ENCODE measurements at regions not wholly inside any gene's neighbourhood (a gene's known extent, or its start where the extent isn't known, plus 50 kb on each side); places are given as distances from the start of the nearest gene placed in this dataset.
"Not testable (repeated sequence)": the region's sequence is repeated elsewhere in the genome, so short reads cannot be mapped to it uniquely, and the experiment has no call there.

DNA sequence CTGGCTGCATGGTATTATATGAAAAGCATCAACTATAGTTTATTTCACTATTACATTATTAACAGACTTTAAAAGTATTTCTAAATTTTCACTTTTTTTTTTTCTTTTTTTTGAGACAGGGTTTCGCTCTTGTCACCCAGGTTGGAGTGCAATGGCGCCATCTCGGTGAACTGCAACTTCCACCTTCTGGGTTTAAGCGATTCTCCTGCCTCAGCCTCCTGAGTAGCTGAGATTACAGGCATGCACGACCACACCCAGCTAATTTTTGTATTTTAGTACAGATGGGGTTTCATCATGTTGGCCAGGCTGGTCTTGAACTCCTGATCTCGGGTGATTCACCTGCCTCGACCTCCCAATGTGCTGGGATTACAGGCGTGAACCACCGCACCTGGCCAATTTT lies 115.4 kb upstream of the SPOPL start:
- not testable (repeated sequence) for H3K4me3 Mint-ChIP-seq

DNA sequence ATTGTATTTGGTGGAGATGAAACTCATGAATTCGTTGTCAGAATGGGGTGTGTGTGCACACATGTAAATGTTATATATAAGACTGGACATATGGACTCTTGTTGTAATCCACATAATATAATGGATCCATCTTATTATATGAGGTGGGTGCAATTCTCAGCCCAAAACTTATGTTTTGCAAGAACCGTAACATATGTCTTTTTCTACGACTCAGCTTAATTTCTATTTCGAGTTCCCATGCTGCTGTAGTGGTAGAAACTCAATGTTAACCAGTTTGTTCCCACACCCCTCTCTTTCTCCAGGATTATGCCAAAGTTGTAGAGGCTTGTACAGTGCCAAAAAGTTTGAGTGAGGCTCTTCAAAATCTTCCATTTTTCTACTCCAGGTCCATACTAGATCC lies 112.5 kb upstream of the SPOPL start:
- Mint-ChIP-seq H3K9me3 (no peaks in the 10 kb centered on the region), H3K27me3 (ENCODE audit: low read depth) (no peaks in the 10 kb centered on the region), H3K4me3 (no peak overlapping the region), H3K36me3 (ENCODE audit: insufficient read depth) (no peaks in the 10 kb centered on the region), H3K4me1 (ENCODE audit: low read depth) (no peaks in the 10 kb centered on the region)
- ATAC-seq (no peak), DNase-seq (no peak)

More for the DNA sequence above, 115.4 kb upstream of the SPOPL start:
- H3K36me3 Mint-ChIP-seq (ENCODE audit: insufficient read depth); H3K9me3 Mint-ChIP-seq; H3K27me3 Mint-ChIP-seq (ENCODE audit: low read depth); DNase-seq; ATAC-seq; H3K4me1 Mint-ChIP-seq (ENCODE audit: low read depth): not testable (repeated sequence)

DNA sequence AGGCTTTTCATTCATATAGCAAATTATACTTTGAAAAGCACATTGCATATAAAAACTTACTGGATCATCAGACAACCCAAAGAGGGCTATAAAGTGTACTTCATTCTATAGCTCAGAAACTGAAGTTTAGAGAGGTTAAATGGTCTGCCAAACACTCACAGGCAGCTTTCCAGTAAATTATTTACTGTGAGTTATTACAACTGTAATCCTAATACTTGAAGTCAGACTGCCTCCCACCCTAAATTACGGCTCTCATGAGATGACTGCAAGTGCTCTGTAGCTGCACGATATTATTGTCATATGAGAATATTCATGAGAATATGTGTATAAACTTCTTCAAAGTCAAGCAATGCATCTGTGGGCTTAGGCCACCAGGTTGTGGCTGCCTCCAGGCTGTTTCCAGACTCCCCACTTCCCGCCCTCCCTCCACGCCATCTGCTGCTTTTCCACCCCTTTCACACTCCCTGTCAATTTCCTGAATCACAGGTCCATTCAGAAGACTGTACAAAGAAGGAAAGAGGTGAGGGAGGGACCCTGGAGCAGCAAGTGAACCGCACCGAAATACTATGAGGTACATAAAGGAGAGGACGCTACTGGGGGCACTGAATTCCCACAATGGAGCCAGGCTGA lies 111.1 kb upstream of the SPOPL start:
- Mint-ChIP-seq H3K9me3 (no peaks in the 10 kb centered on the region), H3K4me1 (ENCODE audit: low read depth) (no peaks in the 10 kb centered on the region), H3K36me3 (ENCODE audit: insufficient read depth) (no peaks in the 10 kb centered on the region), H3K27me3 (ENCODE audit: low read depth) (no peaks in the 10 kb centered on the region), H3K4me3 (no peak overlapping the region)
- DNase-seq, result no peak
- ATAC-seq, result no peak

DNA sequence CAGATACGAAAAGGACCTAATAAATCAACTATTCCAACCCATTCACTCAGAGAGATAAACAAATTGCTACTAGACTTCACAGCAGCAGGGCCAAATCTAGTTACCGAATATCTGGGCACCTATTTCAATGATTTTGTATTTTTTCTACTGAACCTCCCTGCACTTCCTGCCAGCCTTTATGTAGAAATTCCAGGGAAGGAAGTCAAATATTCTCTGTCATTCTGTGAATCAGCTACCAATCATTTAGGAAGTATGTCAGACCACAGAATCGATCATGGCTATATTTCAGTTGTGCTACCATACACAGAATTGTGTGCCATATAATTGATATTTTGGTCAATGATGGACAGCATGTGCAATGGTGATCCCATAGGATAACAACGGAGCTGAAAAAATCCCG lies 109.6 kb upstream of the SPOPL start:
- no peaks in the 10 kb centered on the region for H3K36me3 Mint-ChIP-seq (ENCODE audit: insufficient read depth)
- no peaks in the 10 kb centered on the region for H3K4me1 Mint-ChIP-seq (ENCODE audit: low read depth)
- H3K27me3 Mint-ChIP-seq (ENCODE audit: low read depth), result no peaks in the 10 kb centered on the region
- DNase-seq (no peak), ATAC-seq (no peak)
- no peaks in the 10 kb centered on the region for H3K9me3 Mint-ChIP-seq
- no peak overlapping the region for H3K4me3 Mint-ChIP-seq

DNA sequence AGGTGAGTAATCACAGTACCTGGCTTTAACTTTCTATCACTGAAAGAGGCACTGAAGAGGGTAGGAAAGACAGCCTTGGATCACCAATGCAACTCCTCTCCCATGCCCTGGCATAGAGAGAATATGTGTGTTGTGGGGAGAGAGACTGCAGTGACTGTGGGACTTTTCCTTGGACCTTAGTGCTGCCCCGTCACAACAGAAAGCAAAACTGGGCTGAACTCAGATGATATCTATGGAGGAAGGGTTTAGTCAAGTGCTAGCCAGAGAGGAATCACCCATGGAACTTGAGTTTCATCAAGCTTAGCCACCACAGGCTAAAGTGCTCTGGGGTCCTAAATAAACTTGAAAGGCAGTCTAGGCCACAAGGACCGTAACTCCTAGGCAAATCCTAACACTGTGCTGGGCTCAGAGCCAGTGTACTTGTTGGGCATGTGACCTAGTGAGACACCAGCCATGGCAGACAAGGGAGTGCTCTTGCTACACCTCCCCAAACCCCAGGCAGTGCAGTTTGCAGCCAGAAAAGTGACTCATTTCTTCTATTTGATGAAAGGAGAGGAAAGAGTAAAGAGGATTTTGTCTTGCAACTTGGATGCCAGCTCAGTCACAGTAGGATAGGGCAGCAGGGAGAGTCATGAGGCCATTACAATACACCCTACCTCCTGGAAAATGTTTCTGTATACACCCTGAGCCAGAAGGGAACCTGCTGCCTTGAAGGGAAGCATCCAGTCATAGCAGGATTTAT lies 105.8 kb upstream of the SPOPL start:
- no peak overlapping the region for H3K4me3 Mint-ChIP-seq
- no peak for DNase-seq
- H3K4me1 Mint-ChIP-seq (ENCODE audit: low read depth), result no peaks in the 10 kb centered on the region
- H3K27me3 Mint-ChIP-seq (ENCODE audit: low read depth), result no peaks in the 10 kb centered on the region
- ATAC-seq, result no peak
- H3K9me3 Mint-ChIP-seq, result peaks cover 13% of the 10 kb centered on the region
- H3K36me3 Mint-ChIP-seq (ENCODE audit: insufficient read depth), result no peaks in the 10 kb centered on the region

DNA sequence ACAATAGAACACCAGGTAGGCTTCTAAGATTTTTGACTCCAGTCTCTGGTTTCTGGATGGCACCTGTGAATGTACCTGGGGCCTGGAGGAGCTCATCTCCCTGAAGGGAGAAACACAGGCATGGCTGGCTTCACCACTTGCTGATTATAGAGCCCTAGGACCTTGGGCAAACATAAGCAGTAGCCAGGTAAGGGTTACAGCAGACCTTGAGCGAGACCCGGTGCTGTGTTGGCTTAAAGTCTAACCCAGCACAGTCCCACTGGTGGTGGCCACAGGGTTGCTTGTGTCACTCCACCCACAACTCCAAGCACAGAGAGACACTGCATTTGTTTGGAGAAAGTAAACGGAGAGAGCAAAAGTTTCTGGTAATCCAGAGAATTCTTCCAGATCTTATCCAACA lies 104.7 kb upstream of the SPOPL start:
- DNase-seq (no peak), ATAC-seq (no peak)
- Mint-ChIP-seq H3K36me3 (ENCODE audit: insufficient read depth) (no peaks in the 10 kb centered on the region), H3K4me1 (ENCODE audit: low read depth) (no peaks in the 10 kb centered on the region), H3K9me3 (peaks cover 20% of the 10 kb centered on the region), H3K27me3 (ENCODE audit: low read depth) (no peaks in the 10 kb centered on the region), H3K4me3 (no peak overlapping the region)

DNA sequence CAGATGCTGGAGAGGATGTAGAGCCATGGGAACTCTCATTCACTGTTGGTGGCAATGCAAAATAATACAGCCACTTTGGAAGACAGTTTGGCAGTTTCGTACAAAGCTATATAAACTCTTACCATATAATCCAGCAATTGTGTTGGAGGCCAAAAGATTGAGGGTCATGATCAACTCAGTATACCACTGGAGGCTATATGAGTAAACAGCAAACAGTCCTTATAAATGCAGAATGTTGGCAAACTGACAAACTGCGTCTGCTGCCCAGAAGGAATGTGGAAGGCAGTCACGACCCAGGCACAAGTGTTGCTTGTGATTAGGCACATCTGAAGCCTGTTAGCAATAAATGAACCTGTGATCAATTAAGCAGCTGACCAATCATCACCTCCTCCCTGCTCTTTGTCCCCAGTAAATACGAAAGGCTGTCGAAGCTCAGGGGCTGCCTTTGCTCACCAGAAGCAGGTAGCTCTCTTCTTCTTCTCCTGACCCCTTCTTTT lies 98.1 kb upstream of the SPOPL start:
- H3K4me1 Mint-ChIP-seq (ENCODE audit: low read depth), result no peaks in the 10 kb centered on the region
- no peak for DNase-seq
- H3K4me3 Mint-ChIP-seq, result no peak overlapping the region
- no peaks in the 10 kb centered on the region for H3K27me3 Mint-ChIP-seq (ENCODE audit: low read depth)
- H3K36me3 Mint-ChIP-seq (ENCODE audit: insufficient read depth), result no peaks in the 10 kb centered on the region
- peaks cover 9% of the 10 kb centered on the region for H3K9me3 Mint-ChIP-seq
- ATAC-seq, result no peak

DNA sequence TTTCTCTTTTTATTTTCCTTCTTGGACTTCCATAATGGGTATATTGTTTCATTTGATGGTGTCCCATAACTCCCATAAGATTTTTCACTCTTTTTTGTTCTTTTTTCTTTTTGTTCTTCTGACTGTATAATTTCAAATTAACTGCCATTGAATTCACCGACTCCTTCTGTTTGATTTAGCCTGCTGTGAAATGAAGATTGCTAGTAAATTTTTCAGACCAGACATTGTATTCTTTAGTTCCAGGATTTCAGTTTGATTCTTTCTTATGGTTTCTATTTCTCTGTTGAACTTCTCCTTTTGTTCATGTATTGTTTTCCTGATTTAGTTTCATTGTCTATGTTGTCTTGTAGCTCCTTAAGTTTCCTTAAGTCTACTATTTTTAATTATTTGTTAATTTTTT lies 87.6 kb upstream of the SPOPL start:
- peaks cover 31% of the 10 kb centered on the region for H3K9me3 Mint-ChIP-seq
- peaks cover 4% of the 10 kb centered on the region for H3K27me3 Mint-ChIP-seq (ENCODE audit: low read depth)
- H3K36me3 Mint-ChIP-seq (ENCODE audit: insufficient read depth), result peaks cover 3% of the 10 kb centered on the region
- ATAC-seq (no peak), DNase-seq (no peak)
- H3K4me1 Mint-ChIP-seq (ENCODE audit: low read depth), result no peaks in the 10 kb centered on the region
- H3K4me3 Mint-ChIP-seq, result no peak overlapping the region

DNA sequence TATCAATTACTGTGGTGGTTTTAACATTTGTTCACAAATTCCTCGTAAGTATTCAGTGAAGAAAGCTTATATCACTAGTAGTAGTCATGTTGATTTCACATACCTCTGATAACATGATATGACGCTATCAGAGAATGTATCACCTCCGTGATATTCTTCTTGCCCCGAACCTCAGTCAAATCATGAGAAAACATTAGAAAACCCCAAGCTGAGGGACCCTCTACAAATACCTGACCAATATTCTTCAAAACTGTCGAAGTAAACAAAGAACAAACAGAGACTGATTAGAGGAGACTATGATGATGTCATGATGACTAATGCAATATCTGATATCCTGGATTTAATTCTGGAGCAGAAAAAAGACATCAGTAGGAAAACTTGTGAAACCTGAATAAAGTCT lies 85.6 kb upstream of the SPOPL start:
- DNase-seq (no peak), ATAC-seq (no peak)
- Mint-ChIP-seq H3K27me3 (ENCODE audit: low read depth) (peaks cover 3% of the 10 kb centered on the region), H3K4me3 (no peak overlapping the region), H3K4me1 (ENCODE audit: low read depth) (no peaks in the 10 kb centered on the region), H3K36me3 (ENCODE audit: insufficient read depth) (peaks cover 3% of the 10 kb centered on the region), H3K9me3 (peaks cover 21% of the 10 kb centered on the region)

DNA sequence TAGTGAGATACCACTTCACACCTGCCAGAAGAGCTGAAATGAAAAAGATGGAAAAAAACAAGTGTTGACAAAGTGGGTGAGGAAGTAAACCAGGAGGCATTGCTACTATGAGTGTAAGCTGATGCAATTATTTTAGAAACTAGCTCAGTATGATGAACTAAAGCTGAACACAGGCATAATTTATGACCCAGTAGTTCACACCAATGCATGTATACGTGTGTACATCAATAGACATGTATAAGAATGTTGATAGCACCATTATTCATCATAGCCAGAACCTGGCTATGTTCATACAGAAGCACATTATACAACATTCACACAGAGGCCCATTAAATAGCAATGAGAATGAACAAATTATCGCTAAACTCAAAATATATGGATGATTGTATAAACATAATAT lies 83.1 kb upstream of the SPOPL start:
- Mint-ChIP-seq H3K4me3 (no peak overlapping the region), H3K27me3 (ENCODE audit: low read depth) (no peaks in the 10 kb centered on the region), H3K36me3 (ENCODE audit: insufficient read depth) (peaks cover 3% of the 10 kb centered on the region)

DNA sequence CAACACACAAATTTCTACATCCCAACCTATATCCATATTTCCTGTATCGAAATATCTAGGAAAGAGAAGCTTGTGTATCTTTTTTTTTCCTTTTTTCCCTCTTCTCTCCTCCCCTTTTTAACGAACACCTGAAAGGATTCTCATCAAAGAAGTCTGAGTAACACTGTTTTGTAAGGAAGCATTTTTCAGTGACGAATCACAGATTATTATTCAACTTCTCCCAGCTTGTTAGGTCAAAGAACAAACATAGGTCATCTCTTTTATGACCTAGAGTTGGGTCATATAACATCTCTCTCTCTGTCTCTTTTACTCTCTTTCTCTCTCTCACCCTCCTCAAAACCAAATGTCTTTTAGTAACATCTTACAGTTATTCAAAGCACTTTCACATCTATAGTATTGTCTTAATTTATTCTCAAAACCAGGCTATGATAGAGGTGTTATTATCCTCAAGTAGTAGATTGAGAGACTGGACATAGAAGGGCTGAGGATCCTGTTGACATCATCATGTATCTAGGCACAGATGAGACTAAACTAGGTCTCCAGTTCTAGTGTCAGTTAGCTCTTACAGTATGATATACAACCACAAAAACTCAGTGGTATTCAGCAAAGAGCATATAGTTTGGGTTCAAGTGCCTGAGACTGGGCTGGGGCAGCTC lies 80.1 kb upstream of the SPOPL start:
- Mint-ChIP-seq H3K9me3 (peaks cover 11% of the 10 kb centered on the region), H3K27me3 (ENCODE audit: low read depth) (no peaks in the 10 kb centered on the region), H3K36me3 (ENCODE audit: insufficient read depth) (no peaks in the 10 kb centered on the region), H3K4me3 (no peak overlapping the region), H3K4me1 (ENCODE audit: low read depth) (no peaks in the 10 kb centered on the region)
- DNase-seq (no peak), ATAC-seq (no peak)

More for the DNA sequence above, 83.1 kb upstream of the SPOPL start:
- Mint-ChIP-seq H3K4me1 (ENCODE audit: low read depth) (no peaks in the 10 kb centered on the region), H3K9me3 (peaks cover 8% of the 10 kb centered on the region)
- DNase-seq (no peak), ATAC-seq (no peak)

DNA sequence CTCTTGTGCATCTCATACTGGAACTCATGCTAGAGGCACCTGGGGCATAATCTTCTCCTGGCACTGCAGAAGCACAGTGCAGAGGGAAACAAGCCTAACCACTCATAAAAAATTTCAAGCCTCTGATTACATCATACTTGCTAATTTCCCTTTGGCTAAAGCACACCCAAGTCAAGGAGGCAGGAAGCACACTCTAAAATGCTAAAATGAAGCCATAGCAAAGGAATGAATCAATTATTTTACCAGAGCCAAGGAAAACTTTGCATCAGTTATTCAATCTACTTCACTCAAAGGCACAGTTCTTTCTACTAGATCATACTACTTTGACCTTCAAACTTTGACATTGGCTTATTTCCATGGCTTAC lies 79.6 kb upstream of the SPOPL start:
- DNase-seq (no peak), ATAC-seq (no peak)
- H3K4me1 Mint-ChIP-seq (ENCODE audit: low read depth), result no peaks in the 10 kb centered on the region
- H3K36me3 Mint-ChIP-seq (ENCODE audit: insufficient read depth), result no peaks in the 10 kb centered on the region
- H3K9me3 Mint-ChIP-seq, result peaks cover 16% of the 10 kb centered on the region
- H3K27me3 Mint-ChIP-seq (ENCODE audit: low read depth), result no peaks in the 10 kb centered on the region
- H3K4me3 Mint-ChIP-seq, result no peak overlapping the region

DNA sequence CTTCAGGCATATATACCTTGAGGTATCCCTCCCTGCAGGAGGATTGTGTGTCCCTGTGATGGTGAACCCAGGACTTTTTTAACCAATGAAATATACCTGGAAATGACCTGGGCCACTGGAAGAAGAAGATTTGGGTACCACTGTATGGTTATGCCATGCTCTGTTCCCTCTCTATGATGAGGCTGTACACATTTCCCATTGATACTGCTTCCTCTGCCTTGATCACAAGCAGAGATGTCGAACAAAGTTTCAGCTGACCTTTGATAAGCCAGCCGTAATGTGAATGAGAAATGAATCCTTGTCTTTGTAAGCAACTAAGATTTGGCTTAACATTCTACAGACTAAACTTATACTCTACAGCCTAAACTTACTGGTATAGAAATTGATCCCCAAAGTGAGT lies 78.4 kb upstream of the SPOPL start:
- Mint-ChIP-seq H3K27me3 (ENCODE audit: low read depth) (no peaks in the 10 kb centered on the region), H3K9me3 (peaks cover 18% of the 10 kb centered on the region), H3K4me1 (ENCODE audit: low read depth) (no peaks in the 10 kb centered on the region), H3K36me3 (ENCODE audit: insufficient read depth) (no peaks in the 10 kb centered on the region), H3K4me3 (no peak overlapping the region)
- DNase-seq (no peak), ATAC-seq (no peak)

DNA sequence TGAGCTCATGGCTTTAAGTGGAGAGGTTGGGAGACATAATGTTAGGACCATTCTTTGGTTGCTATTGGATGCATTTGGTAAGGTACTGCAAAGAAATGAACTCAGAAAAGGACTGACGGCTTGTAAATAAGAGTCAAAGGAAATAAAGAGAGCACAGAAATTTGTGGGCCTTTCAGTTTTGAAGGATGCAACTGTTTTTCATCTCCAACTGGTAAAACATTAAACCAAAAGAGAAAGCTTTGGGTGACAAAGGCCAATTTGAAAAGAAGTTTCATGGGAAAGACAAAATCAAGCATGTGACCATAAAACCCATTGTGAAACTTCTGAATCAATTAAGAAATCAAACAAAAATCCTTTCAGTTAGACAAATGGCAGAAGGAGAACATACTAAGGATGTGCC lies 77.8 kb upstream of the SPOPL start:
- Mint-ChIP-seq H3K9me3 (peaks cover 20% of the 10 kb centered on the region), H3K36me3 (ENCODE audit: insufficient read depth) (no peaks in the 10 kb centered on the region), H3K4me1 (ENCODE audit: low read depth) (no peaks in the 10 kb centered on the region), H3K27me3 (ENCODE audit: low read depth) (peaks cover 1% of the 10 kb centered on the region), H3K4me3 (no peak overlapping the region)
- ATAC-seq (no peak), DNase-seq (no peak)

Data from activated T-cell treated with anti-CD3 and anti-CD28 coated beads, Interleukin-2, amount 50 U/mL, for 4 hours (primary cell).